ENCODE measurements at regions not wholly inside any gene's neighbourhood (a gene's known extent, or its start where the extent isn't known, plus 50 kb on each side); places are given as distances from the start of the nearest gene placed in this dataset.

DNA sequence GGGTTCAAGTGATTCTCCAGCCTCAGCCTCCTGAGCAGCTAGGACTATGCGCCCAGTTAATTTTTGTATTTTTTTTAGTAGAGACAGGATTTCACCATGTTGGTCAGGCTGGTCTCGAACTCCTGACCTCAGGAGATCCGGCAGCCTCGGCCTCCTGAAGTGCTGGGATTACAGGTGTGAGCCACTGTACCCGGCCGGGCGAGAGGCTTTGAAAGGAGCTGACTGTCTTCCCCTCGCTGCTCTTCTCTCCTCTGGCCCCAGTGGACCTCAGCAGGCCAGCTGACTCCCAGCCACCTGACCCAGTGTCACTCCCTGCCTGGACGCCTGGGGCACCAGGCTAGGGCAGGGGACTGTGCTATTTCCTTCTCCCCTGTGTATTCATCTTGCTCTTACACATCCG lies 89.5 kb upstream of the ANKRD55 start:
- H3K27me3 ChIP-seq (ENCODE audit: control insufficient read depth, insufficient read depth, low read length): no peaks in the 10 kb centered on the region
- H3K9me3 ChIP-seq (ENCODE audit: control insufficient read depth, low read length): no peaks in the 10 kb centered on the region
- no peaks in the 10 kb centered on the region for H3K36me3 ChIP-seq (ENCODE audit: control insufficient read depth, insufficient read depth, low read length)
- H3K9ac ChIP-seq (ENCODE audit: low read length): no peak overlapping the region
- H3K4me1 ChIP-seq (ENCODE audit: control insufficient read depth, insufficient read depth, low read length): peaks cover 6% of the 10 kb centered on the region
- H3K4me3 ChIP-seq (ENCODE audit: low read length): no peak overlapping the region

DNA sequence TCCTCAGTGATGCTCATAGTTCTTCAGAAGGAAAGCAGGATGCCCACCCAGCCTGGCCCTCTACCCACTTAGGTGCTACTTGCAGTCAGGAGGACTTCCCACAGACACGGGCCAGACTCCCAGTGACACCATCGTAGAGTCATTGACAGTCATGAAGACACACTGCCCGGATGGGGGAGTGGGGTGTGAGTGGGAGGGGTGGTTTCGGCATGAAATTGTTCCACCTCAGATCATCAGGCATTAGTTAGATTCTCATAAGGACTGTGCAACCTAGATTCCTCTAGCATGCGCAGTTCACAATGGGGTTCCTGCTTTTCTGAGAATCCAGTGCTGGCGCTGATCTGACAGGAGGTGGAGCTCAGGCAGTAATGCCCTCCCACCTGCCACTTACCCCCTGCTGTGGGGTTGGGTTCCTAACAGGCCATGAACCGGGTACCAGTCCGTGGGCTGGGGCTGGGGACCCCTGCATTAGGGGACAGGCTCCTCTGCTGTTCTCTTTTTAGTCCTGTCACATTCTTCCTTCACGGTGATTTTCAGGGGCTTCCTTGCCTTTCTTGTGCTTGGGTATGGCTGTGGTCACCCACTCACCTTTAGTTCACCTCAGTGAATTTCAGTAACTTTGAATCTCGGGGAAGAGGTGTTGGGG lies 88.2 kb upstream of the ANKRD55 start:
- Histone ChIP-seq H3K27me3 (ENCODE audit: control insufficient read depth, insufficient read depth, low read length) (no peaks in the 10 kb centered on the region), H3K9ac (ENCODE audit: low read length) (no peak overlapping the region), H3K4me1 (ENCODE audit: control insufficient read depth, insufficient read depth, low read length) (peaks cover 6% of the 10 kb centered on the region), H3K36me3 (ENCODE audit: control insufficient read depth, insufficient read depth, low read length) (no peaks in the 10 kb centered on the region), H3K9me3 (ENCODE audit: control insufficient read depth, low read length) (no peaks in the 10 kb centered on the region), H3K4me3 (ENCODE audit: low read length) (no peak overlapping the region)

GRCh38 chr5:56320686-56321085 lies 87.6 kb upstream of the ANKRD55 start:
- Histone ChIP-seq H3K9me3 (ENCODE audit: control insufficient read depth, low read length) (no peaks in the 10 kb centered on the region), H3K9ac (ENCODE audit: low read length) (no peak overlapping the region), H3K27me3 (ENCODE audit: control insufficient read depth, insufficient read depth, low read length) (no peaks in the 10 kb centered on the region), H3K4me1 (ENCODE audit: control insufficient read depth, insufficient read depth, low read length) (peaks cover 5% of the 10 kb centered on the region), H3K36me3 (ENCODE audit: control insufficient read depth, insufficient read depth, low read length) (no peaks in the 10 kb centered on the region), H3K4me3 (ENCODE audit: low read length) (no peak overlapping the region)

GRCh38 chr5:56319526-56320181 lies 86.5 kb upstream of the ANKRD55 start:
- no peaks in the 10 kb centered on the region for H3K4me1 ChIP-seq (ENCODE audit: control insufficient read depth, insufficient read depth, low read length)
- H3K36me3 ChIP-seq (ENCODE audit: control insufficient read depth, insufficient read depth, low read length): no peaks in the 10 kb centered on the region
- H3K4me3 ChIP-seq (ENCODE audit: low read length): no peak overlapping the region
- H3K9ac ChIP-seq (ENCODE audit: low read length): no peak overlapping the region
- no peaks in the 10 kb centered on the region for H3K9me3 ChIP-seq (ENCODE audit: control insufficient read depth, low read length)
- H3K27me3 ChIP-seq (ENCODE audit: control insufficient read depth, insufficient read depth, low read length): no peaks in the 10 kb centered on the region

GRCh38 chr5:56317923-56318561 lies 84.9 kb upstream of the ANKRD55 start:
- Histone ChIP-seq H3K4me3 (ENCODE audit: low read length) (no peak overlapping the region), H3K9me3 (ENCODE audit: control insufficient read depth, low read length) (no peaks in the 10 kb centered on the region), H3K4me1 (ENCODE audit: control insufficient read depth, insufficient read depth, low read length) (no peaks in the 10 kb centered on the region), H3K9ac (ENCODE audit: low read length) (no peak overlapping the region), H3K27me3 (ENCODE audit: control insufficient read depth, insufficient read depth, low read length) (no peaks in the 10 kb centered on the region), H3K36me3 (ENCODE audit: control insufficient read depth, insufficient read depth, low read length) (no peaks in the 10 kb centered on the region)

DNA sequence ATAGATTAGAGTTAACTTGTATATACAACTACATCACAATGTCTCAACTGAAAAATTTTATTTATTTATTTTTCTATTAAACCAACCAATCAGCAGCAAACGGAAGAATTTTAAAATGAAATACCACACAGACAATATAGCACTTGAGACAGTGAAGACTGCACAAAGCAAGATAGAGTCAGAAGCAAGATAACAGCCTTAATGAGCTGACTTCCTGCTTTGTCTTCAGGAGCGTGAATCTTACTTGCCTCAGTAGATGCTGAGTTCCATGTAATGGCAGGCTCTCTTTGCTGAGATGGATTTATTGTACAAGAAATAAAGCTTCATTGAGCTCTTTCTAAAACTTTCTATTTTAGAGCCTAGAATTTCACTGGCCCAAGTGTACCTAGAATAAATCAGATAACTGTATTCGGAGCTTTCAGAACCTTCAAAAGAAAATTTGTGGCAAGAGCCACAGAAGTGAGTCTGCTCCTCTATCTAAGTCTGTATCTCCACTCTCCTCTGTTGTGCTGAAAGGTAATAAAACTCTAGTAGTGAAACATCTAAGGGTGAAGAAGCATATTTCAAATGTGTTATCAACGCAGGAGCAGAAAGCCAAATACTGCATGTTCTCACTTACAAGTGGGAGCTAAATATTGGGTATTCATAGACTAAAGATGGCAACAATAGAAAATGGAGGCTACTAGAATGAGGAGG lies 83.3 kb upstream of the ANKRD55 start:
- H3K4me3 ChIP-seq (ENCODE audit: low read length): no peak overlapping the region
- H3K9me3 ChIP-seq (ENCODE audit: control insufficient read depth, low read length): no peaks in the 10 kb centered on the region
- H3K36me3 ChIP-seq (ENCODE audit: control insufficient read depth, insufficient read depth, low read length): no peaks in the 10 kb centered on the region
- no peaks in the 10 kb centered on the region for H3K4me1 ChIP-seq (ENCODE audit: control insufficient read depth, insufficient read depth, low read length)
- H3K9ac ChIP-seq (ENCODE audit: low read length): no peak overlapping the region
- H3K27me3 ChIP-seq (ENCODE audit: control insufficient read depth, insufficient read depth, low read length): no peaks in the 10 kb centered on the region

GRCh38 chr5:56314529-56314928 lies 81.4 kb upstream of the ANKRD55 start:
- Histone ChIP-seq H3K36me3 (ENCODE audit: control insufficient read depth, insufficient read depth, low read length) (no peaks in the 10 kb centered on the region), H3K4me3 (ENCODE audit: low read length) (no peak overlapping the region), H3K4me1 (ENCODE audit: control insufficient read depth, insufficient read depth, low read length) (peaks cover 11% of the 10 kb centered on the region), H3K9ac (ENCODE audit: low read length) (no peak overlapping the region), H3K9me3 (ENCODE audit: control insufficient read depth, low read length) (no peaks in the 10 kb centered on the region), H3K27me3 (ENCODE audit: control insufficient read depth, insufficient read depth, low read length) (no peaks in the 10 kb centered on the region)

DNA sequence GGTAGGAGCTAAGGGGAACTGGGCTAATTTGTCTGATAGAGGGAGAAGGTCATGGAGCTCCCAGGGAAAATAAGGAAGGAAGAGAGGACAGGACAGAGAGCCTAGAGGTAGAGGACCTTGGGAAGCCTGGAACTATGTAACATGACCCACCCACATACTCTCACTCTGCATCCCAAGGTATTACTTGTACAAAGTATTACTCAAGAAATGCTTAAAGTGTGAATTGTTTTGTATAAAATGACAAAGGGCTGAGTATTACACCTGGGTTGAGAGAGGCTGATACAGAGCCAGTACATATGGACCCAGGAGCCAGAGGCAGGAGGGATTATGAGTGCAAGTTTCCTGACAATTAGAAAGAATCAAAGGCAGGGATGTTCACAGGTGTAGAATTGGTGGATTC lies 80.5 kb upstream of the ANKRD55 start:
- H3K27me3 ChIP-seq (ENCODE audit: control insufficient read depth, insufficient read depth, low read length): no peaks in the 10 kb centered on the region
- H3K9ac ChIP-seq (ENCODE audit: low read length): no peak overlapping the region
- H3K4me1 ChIP-seq (ENCODE audit: control insufficient read depth, insufficient read depth, low read length): peaks cover 11% of the 10 kb centered on the region
- no peaks in the 10 kb centered on the region for H3K9me3 ChIP-seq (ENCODE audit: control insufficient read depth, low read length)
- H3K36me3 ChIP-seq (ENCODE audit: control insufficient read depth, insufficient read depth, low read length): no peaks in the 10 kb centered on the region
- no peak overlapping the region for H3K4me3 ChIP-seq (ENCODE audit: low read length)

GRCh38 chr5:56313004-56313531 lies 79.9 kb upstream of the ANKRD55 start:
- Histone ChIP-seq H3K9ac (ENCODE audit: low read length) (no peak overlapping the region), H3K9me3 (ENCODE audit: control insufficient read depth, low read length) (no peaks in the 10 kb centered on the region), H3K27me3 (ENCODE audit: control insufficient read depth, insufficient read depth, low read length) (no peaks in the 10 kb centered on the region), H3K4me3 (ENCODE audit: low read length) (no peak overlapping the region), H3K4me1 (ENCODE audit: control insufficient read depth, insufficient read depth, low read length) (peaks cover 14% of the 10 kb centered on the region), H3K36me3 (ENCODE audit: control insufficient read depth, insufficient read depth, low read length) (no peaks in the 10 kb centered on the region)

GRCh38 chr5:56311306-56311905 lies 78.3 kb upstream of the ANKRD55 start:
- H3K36me3 ChIP-seq (ENCODE audit: control insufficient read depth, insufficient read depth, low read length): no peaks in the 10 kb centered on the region
- no peak overlapping the region for H3K9ac ChIP-seq (ENCODE audit: low read length)
- H3K4me3 ChIP-seq (ENCODE audit: low read length): no peak overlapping the region
- no peaks in the 10 kb centered on the region for H3K27me3 ChIP-seq (ENCODE audit: control insufficient read depth, insufficient read depth, low read length)
- no peaks in the 10 kb centered on the region for H3K9me3 ChIP-seq (ENCODE audit: control insufficient read depth, low read length)
- peaks cover 27% of the 10 kb centered on the region for H3K4me1 ChIP-seq (ENCODE audit: control insufficient read depth, insufficient read depth, low read length)

DNA sequence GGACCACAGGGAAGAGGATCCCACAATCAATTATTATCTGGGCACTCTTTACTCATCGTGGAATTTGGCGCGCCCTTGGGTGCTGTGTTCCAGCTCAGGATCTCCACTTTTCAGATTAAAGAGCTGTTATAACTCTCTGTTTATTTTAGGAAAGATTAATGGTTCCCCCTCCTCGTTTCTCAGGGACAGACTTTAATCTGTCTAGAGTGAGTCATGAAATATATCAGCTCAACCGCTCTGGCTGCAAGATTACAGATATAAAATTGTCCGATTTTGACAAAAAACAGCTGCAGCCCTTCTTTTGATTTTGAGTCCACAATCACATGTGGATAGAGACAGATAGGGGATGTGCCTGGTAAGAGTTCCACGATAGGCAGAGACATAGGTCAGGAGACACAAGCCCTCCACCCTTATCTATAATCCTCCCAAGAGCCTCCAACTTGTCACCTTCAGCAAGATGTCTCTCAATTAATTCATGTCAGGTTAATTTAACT lies 77.6 kb upstream of the ANKRD55 start:
- H3K36me3 ChIP-seq (ENCODE audit: control insufficient read depth, insufficient read depth, low read length): no peaks in the 10 kb centered on the region
- no peak overlapping the region for H3K9ac ChIP-seq (ENCODE audit: low read length)
- H3K4me3 ChIP-seq (ENCODE audit: low read length): no peak overlapping the region
- peaks cover 27% of the 10 kb centered on the region for H3K4me1 ChIP-seq (ENCODE audit: control insufficient read depth, insufficient read depth, low read length)
- H3K9me3 ChIP-seq (ENCODE audit: control insufficient read depth, low read length): no peaks in the 10 kb centered on the region
- no peaks in the 10 kb centered on the region for H3K27me3 ChIP-seq (ENCODE audit: control insufficient read depth, insufficient read depth, low read length)

All from mucosa of stomach (tissue), 1 donor.